DMS53 treated with DMSO at 0.1 percent for 48 hours (cell line): ENCODE measurements at regions not wholly inside any gene's neighbourhood (a gene's known extent, or its start where the extent isn't known, plus 50 kb on each side); places are given as distances from the start of the nearest gene placed in this dataset.

Experiments
- DNase-seq: peaks from one replicate; lab custom pipeline; 2025; ENCODE audit not compliant: unreplicated experiment; lab: John Stamatoyannopoulos, UW

GRCh38 chr4:57632564-57632963 lies 522.4 kb upstream of the IGFBP7 start:
- no peak for DNase-seq

- no peak for DNase-seq
Observed at GRCh38 chr4:57631147-57631546, 521.0 kb upstream of the IGFBP7 start.

- DNase-seq: no peak
Observed at GRCh38 chr4:57628004-57628403, 517.8 kb upstream of the IGFBP7 start.

- DNase-seq: no peak
Observed at GRCh38 chr4:57614257-57614932, 504.2 kb upstream of the IGFBP7 start.

GRCh38 chr4:57612279-57612678 lies 502.1 kb upstream of the IGFBP7 start:
- no peak for DNase-seq

GRCh38 chr4:57607566-57608180 lies 497.5 kb upstream of the IGFBP7 start:
- no peak for DNase-seq

- no peak for DNase-seq
Observed at GRCh38 chr4:57605376-57605775, 495.2 kb upstream of the IGFBP7 start.

- DNase-seq: no peak
Observed at GRCh38 chr4:57602141-57602540, 492.0 kb upstream of the IGFBP7 start.

GRCh38 chr4:57591073-57591472 lies 480.9 kb upstream of the IGFBP7 start:
- DNase-seq: no peak

GRCh38 chr4:57588557-57588956 lies 478.4 kb upstream of the IGFBP7 start:
- no peak for DNase-seq

GRCh38 chr4:57580710-57581599 lies 470.8 kb upstream of the IGFBP7 start:
- no peak for DNase-seq

GRCh38 chr4:57575426-57575825 lies 465.2 kb upstream of the IGFBP7 start:
- DNase-seq: no peak

- no peak for DNase-seq
Observed at GRCh38 chr4:57554556-57555092, 444.4 kb upstream of the IGFBP7 start.

GRCh38 chr4:57553728-57554127 lies 443.5 kb upstream of the IGFBP7 start:
- no peak for DNase-seq

GRCh38 chr4:57550198-57550597 lies 440.0 kb upstream of the IGFBP7 start:
- DNase-seq: no peak

- no peak for DNase-seq
Observed at GRCh38 chr4:57548856-57549255, 438.7 kb upstream of the IGFBP7 start.

- no peak for DNase-seq
Observed at GRCh38 chr4:57544811-57545654, 434.8 kb upstream of the IGFBP7 start.

GRCh38 chr4:57504797-57505530 lies 394.8 kb upstream of the IGFBP7 start:
- no peak for DNase-seq

- DNase-seq: no peak
Observed at GRCh38 chr4:57504139-57504538, 394.0 kb upstream of the IGFBP7 start.

- no peak for DNase-seq
Observed at GRCh38 chr4:57501720-57502119, 391.5 kb upstream of the IGFBP7 start.
